HFFc6 (cell line): ENCODE measurements at regions not wholly inside any gene's neighbourhood (a gene's known extent, or its start where the extent isn't known, plus 50 kb on each side); places are given as distances from the start of the nearest gene placed in this dataset.
A peak's percentile ranks its signal among the peaks of the same experiment; 100 is the strongest.

Source experiments
- DNase-seq: peaks from one replicate; pipeline ENCODE4 v3.0.0-alpha.2; 2018
- H3K27ac Mint-ChIP-seq: 2 replicates; pipeline ENCODE4 v1.8.0; 2020; ENCODE audit warnings: mild to moderate bottlenecking, mixed read lengths
- H3K27me3 Mint-ChIP-seq: 2 replicates; pipeline ENCODE4 v1.8.0; 2021; ENCODE audit warnings: mild to moderate bottlenecking, moderate library complexity, mixed read lengths; ENCODE audit not compliant: insufficient read depth
- H3K36me3 Mint-ChIP-seq: 2 replicates; pipeline ENCODE4 v1.8.0; 2021; ENCODE audit warnings: low read depth, mixed read lengths
- H3K4me1 Mint-ChIP-seq: 2 replicates; pipeline ENCODE4 v1.8.0; 2020; ENCODE audit warnings: low read depth, mixed read lengths
- H3K4me3 Mint-ChIP-seq: 2 replicates; pipeline ENCODE4 v1.8.0; 2020; ENCODE audit warnings: mild to moderate bottlenecking, moderate library complexity, mixed read lengths
- H3K9me3 Mint-ChIP-seq: 2 replicates; pipeline ENCODE4 v1.8.0; 2020; ENCODE audit warnings: mild to moderate bottlenecking, mixed read lengths
- CTCF ChIP-seq: fragments of 200-600 bp; sonication (generic); IDR thresholded peaks from 2 replicates; pipeline ENCODE4 v1.5.0; 2021; ENCODE audit warnings: antibody characterized with exemption, mild to moderate bottlenecking

- TF ChIP-seq CTCF, result no peak
- Mint-ChIP-seq H3K27ac (no peak overlapping the region), H3K4me3 (no peak overlapping the region), H3K9me3 (no peaks in the 10 kb centered on the region), H3K4me1 (peaks cover 15% of the 10 kb centered on the region), H3K36me3 (peaks cover 16% of the 10 kb centered on the region), H3K27me3 (no peaks in the 10 kb centered on the region)
- no peak for DNase-seq
Measured at GRCh38 chr2:144194326-144195071, 325.4 kb downstream of the ZEB2 start.

DNA sequence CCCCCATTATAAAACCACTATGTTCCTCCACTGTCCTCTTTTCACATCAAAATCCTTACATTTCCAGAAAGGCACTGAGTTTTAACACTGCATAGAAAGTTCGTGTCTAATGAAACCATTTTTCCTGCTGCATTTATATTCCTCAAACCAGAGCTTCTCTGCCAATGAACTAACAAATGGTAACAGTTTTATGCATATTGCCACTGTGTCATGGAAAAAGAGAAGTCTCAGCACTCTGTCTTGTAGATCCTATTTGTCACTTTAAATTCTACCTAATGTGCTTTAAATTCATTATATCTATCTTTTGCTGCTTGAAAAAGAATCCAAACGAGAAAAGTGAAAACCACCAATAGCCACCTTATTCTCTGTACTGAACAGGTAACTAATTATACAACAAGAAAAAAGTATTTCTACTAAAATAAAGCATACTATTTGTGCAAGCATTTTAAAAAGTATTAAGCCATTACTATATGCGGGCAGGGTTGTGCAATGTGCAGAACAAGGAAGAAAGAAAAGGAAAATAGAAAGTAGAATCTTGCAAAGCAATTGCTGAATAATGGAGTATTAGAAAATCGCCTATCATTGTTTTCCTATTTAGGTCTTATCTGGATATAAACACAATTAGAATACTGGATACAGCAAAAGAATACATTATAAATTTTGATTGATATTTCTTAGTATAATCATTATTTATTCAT, 328.9 kb downstream of the ZEB2 start:
- no peak for TF ChIP-seq CTCF
- no peak overlapping the region for H3K27ac Mint-ChIP-seq
- no peaks in the 10 kb centered on the region for H3K36me3 Mint-ChIP-seq
- no peak for DNase-seq
- H3K4me3 Mint-ChIP-seq, result no peak overlapping the region
- no peaks in the 10 kb centered on the region for H3K27me3 Mint-ChIP-seq
- no peaks in the 10 kb centered on the region for H3K9me3 Mint-ChIP-seq
- H3K4me1 Mint-ChIP-seq, result no peaks in the 10 kb centered on the region; the same call in 1 of the 2 replicates

- H3K4me3 Mint-ChIP-seq, result peak overlapping the region; percentile 61
- peaks cover 18% of the 10 kb centered on the region for H3K4me1 Mint-ChIP-seq
- H3K27ac Mint-ChIP-seq, result peak overlapping the region; percentile 90
- no peaks in the 10 kb centered on the region for H3K9me3 Mint-ChIP-seq
- DNase-seq, result peak; percentile 72
- no peak for TF ChIP-seq CTCF
- no peaks in the 10 kb centered on the region for H3K36me3 Mint-ChIP-seq
- H3K27me3 Mint-ChIP-seq, result no peaks in the 10 kb centered on the region
Measured at GRCh38 chr2:144183727-144184126, 336.2 kb downstream of the ZEB2 start.

DNA sequence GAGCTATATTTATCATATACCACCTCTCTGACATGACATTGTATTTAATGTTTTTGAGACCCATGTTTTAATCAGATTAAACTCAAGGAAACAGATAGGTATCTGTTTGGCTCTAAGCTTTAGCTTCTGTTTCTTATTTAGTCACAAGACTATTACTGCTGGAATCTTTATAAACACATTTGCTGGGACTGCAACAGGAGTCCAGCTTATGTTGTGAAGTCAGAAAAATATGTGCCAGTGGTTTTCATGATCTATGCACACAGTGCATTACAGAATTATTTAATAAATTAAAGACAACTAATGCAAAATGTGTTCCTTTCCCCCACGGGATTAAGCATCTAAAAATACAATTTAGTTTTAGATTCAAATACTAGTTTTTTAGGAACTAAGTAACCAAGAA, 338.9 kb downstream of the ZEB2 start:
- peaks cover 18% of the 10 kb centered on the region for H3K4me1 Mint-ChIP-seq
- H3K27me3 Mint-ChIP-seq, result no peaks in the 10 kb centered on the region
- DNase-seq, result no peak
- H3K27ac Mint-ChIP-seq, result no peak overlapping the region
- no peaks in the 10 kb centered on the region; the same call in 1 of the 2 replicates for H3K36me3 Mint-ChIP-seq
- TF ChIP-seq CTCF, result no peak
- no peaks in the 10 kb centered on the region for H3K9me3 Mint-ChIP-seq
- no peak overlapping the region for H3K4me3 Mint-ChIP-seq

DNA sequence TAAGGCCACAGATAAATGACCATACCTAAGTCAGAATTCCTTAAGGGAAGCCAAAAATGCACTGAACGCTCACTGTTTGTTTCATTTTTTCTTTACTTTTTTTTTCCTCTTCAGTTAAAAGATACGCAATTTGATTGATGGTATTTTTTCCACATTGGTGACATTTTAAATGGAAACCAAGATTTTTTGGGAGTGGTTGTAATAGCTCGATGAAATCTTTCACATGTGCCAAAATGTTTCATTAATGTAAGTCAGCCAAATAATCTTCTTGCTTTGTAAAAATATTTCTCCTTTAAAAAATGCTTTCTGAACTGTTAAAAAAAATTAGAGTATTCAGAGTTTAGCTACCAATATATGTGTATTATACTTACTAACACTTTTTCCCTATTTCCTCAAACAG, 339.8 kb downstream of the ZEB2 start:
- H3K4me3 Mint-ChIP-seq, result no peak overlapping the region
- H3K9me3 Mint-ChIP-seq, result no peaks in the 10 kb centered on the region
- DNase-seq, result no peak
- H3K27ac Mint-ChIP-seq, result no peak overlapping the region
- no peaks in the 10 kb centered on the region; the same call in 1 of the 2 replicates for H3K36me3 Mint-ChIP-seq
- no peaks in the 10 kb centered on the region for H3K27me3 Mint-ChIP-seq
- no peak for TF ChIP-seq CTCF
- H3K4me1 Mint-ChIP-seq, result peaks cover 18% of the 10 kb centered on the region
